Stimulated activated CD8-positive, alpha-beta memory T cell treated with anti-CD3 and anti-CD28 coated beads, Interleukin-4, amount 100 ng/mL, for 24 hours (primary cell): ENCODE measurements at regions not wholly inside any gene's neighbourhood (a gene's known extent, or its start where the extent isn't known, plus 50 kb on each side); places are given as distances from the start of the nearest gene placed in this dataset.
"Not testable (repeated sequence)": the region's sequence is repeated elsewhere in the genome, so short reads cannot be mapped to it uniquely, and the experiment has no call there.

Experiments
- DNase-seq: peaks from one replicate; pipeline ENCODE4 v3.0.0-alpha.2; 2020; ENCODE audit warnings: low read depth

DNA sequence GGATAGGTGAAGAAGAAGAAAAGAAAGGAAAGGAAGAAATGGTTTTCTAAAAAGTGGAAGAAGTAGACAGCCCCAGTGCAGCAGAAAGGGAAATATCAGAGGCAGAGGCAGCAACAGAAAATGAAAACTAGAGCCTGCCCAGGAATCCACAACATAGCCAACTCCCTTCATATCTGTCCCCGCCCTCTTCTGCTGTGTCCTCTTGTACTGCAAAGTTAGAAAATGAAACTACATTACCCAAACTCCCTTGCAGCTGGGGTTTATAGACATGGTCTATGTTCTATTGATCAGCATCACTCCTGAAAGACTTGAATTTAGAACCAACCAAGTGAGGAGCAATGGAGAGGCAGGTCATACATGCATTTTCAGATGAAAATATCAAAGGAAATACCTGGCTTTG, 200.5 kb upstream of the PHACTR1 start:
- DNase-seq = no peak

DNA sequence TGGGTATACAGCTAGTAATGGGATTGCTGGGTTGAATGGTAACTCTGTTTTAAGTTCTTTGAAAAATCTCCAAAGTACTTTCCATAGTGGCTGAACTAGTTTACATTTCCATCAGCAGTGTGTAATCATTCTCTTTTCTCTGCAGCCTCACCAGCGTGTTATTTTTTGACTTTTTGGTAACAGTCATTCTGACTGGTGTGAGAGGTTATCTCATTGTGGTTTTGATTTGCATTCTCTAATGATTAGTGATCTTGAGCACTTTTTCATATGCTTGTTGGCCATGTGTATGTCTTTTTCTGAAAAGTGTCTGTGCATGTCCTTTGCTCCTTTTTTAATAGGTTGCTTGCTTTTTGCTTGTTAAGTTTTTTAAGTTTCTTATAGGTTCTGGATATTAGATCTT, 194.2 kb upstream of the PHACTR1 start:
- no peak for DNase-seq

DNA sequence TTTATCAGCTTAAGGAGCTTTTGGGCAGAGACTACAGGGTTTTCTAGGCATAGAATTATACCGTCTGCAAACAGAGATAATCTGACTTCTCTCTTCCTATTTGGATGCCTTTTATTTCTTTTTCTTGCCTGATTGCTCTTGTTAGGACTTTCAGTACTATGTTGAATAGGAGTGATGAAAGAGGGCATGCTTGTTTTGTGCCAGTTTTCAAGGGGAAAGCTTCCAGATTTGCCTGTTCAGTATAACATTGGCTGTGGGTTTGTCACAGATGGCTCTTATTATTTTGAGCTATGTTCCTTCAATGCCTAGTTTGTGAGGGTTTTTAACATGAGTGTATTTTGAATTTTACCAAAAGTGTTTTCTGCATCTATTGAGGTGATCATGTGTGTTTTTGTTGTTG, 192.8 kb upstream of the PHACTR1 start:
- DNase-seq = no peak

DNA sequence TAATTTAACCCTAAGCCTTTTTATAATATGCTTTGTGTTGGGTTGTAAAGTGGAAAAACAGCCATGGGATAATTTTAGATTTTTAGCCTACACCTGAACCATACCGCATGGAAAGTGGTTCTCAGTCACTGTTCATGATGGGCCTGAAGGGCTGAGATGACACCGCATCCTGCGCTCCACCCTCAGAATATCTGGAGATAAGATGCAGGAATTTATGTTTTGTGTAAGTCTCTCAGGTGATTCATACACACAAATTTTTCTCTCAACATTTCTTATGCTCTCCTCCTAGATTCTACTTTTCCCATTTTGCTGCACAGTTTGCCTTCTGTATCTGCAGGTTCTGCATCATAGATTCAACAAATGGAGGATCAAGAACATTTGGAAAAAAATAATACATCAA, 191.3 kb upstream of the PHACTR1 start:
- DNase-seq = no peak

- DNase-seq = no peak
These were observed 189.2 kb upstream of the PHACTR1 start for GRCh38 chr6:12527339-12527738.

- no peak for DNase-seq
These were observed 188.4 kb upstream of the PHACTR1 start for GRCh38 chr6:12528136-12528535.

DNA sequence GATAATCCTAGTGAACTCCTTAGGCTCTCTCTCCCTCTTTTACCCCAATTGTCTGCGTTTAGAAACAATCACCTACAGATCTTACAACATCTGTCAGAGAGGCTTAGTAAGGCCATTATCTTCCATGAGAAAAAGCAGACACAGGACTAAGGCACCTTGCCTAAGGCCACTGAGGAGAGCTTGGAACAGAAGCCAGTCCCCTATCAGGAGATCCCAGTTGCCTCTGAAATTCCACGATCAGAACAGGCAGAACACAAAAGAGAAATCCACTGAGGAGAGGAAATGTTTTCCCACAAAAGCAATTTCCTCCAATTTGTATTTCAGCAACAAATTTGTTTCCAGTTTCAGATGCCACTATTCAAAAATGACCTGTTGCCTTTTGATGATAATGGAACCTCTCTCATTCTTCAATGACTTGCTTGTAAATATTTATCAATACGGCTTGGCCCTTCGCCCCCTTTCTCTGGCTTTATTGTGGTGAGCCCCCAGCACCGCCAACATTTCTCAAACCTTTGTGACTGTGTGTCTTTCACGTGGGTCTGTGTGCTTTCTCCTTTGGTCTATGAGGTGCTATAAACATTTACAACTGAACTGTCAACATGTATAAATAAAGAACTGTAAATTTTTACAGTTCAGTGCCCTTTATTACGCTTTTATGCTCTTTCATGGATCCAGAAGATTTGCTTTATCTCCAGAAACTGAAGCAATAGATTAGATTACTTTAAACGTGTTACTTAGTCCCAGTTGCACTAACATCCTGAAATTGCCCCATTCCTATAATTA, 187.8 kb upstream of the PHACTR1 start:
- no peak for DNase-seq

DNA sequence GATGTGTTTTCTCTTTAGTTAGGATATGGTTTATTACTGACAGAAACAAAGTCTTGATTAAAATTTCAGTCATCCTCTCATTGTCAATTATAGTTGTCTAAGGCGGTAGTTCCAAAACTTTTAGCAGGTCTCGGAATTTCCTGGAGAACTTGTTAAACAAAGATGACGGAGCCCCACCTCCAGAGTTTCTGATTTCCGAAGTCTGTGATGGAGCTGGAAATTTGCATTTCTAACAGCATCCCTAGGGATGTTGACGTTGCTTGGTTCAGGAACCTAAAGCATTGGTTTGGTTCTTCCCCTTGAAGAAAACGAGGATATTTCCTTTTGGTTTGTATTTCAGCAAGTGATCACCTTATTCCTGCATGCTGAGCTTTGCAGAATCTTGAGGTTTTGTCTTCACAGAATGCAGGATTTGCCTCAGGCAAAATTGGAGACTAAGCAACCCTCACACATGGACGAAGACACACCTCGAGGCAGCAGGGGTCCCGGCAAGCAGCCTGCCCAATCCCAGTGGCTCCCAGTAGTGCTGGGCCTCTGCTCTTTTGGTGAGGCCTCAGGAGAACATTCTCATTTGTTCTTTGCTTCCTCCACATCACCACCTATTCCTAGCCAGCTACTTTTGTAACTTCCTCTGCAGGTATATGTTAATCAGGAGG, 187.1 kb upstream of the PHACTR1 start:
- no peak for DNase-seq

DNA sequence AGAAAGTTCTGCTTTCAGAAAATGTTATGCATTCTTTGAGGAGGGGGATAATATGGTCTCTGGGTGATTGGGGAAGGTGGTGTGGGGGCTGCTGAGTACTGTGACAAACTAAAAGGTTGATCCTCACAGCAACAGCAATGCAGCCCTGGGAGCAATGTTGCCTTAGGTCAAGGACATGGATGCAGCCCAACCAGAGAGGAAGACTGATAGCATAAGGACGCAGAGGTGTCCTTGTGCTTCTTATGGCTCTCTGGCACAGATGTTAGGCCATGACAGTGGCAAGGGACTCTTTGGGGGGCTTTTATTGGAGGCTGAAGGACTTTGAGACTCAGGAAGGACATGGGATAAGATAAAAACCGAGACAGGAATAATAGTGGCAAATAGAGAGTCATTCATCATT, 186.2 kb upstream of the PHACTR1 start:
- no peak for DNase-seq

DNA sequence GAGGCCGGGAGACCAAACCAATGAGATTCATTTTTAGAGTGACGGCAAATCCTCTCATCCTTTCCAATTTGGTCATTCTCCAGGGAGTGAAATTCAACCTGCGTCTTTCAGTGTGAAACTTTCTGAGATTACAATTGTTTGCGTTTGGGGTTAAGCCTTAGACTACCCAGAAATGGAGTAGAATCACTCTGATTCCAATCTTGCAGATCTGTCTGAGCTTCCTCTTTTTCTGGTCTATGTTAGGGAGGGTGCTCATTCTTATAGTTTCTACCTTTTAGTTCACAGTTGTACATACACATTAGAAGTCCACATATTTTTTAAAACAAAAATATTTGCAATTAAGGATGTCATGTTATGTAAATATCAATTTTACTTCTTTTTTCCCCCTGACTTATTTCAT, 183.0 kb upstream of the PHACTR1 start:
- DNase-seq = no peak

DNA sequence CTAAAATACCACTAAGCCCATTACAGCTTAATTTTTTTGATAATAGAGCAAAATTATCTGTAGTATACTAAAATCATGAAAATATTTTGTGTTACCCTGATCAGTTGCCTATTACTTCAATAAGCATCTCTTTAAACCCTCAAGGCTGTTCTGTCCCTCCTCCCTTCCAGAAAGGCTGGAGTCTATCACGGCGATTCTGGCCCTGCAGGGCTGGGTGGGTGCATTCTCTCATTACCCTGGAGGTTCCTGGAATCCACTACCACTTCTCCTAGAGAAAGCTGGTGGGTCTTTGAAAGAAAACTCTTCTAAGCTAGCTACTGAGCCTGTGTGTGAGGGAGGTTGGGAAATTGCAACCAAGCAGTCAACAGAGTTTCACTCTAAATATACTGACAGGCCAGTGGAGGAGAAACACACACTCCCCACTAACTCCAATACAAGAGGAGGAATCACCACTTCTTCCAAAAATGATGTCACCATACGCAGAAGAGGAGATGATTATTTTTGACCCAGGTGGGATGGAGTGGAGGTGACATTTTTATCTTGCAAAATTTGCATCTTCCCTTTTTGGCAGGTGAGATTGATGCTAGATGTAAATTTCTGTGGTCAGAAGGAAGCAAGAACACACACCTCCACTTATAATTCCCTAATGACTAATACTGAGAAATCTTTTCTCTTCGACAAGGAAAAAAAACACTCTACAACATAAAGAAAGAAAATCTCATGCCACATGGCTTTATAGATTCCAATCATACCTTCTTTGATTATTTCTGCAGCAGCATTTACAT, 182.3 kb upstream of the PHACTR1 start:
- no peak for DNase-seq

DNA sequence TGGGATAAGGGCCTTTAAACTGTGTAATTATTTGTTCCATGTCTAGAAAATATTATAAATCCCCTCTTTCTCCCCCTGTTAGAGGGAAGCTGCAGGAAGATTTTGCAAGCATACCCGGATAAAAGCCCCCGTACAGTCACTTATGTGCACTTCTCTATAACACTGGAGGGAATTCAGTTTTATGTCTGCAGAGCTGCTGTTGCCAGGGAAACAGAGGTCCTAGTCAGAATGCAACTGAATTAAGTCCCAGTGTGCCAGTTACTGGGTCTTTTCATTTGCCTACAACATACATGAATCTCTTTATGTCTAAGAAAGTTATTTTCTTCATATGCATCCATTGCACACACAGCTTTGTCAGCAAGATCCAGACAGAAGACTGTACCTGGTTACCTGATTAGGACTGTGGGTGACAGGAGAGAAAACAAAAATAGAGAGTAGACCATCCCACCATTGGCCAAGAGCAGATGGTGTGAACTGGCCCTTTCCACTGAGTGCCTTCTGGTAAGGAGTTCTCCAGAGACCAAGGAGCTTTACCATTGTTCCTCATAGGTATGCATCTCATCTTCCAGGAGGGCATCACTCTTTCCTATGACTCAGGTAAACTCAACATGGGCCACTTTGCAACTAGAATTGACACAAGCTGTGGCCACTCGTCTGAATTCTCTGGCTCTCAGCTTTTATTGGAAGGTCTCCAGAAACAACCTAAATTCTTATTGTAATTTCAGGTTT, 180.8 kb upstream of the PHACTR1 start:
- no peak for DNase-seq

- no peak for DNase-seq
These were observed 180.2 kb upstream of the PHACTR1 start for GRCh38 chr6:12536416-12536815.

- no peak for DNase-seq
These were observed 179.2 kb upstream of the PHACTR1 start for GRCh38 chr6:12537389-12537788.

DNA sequence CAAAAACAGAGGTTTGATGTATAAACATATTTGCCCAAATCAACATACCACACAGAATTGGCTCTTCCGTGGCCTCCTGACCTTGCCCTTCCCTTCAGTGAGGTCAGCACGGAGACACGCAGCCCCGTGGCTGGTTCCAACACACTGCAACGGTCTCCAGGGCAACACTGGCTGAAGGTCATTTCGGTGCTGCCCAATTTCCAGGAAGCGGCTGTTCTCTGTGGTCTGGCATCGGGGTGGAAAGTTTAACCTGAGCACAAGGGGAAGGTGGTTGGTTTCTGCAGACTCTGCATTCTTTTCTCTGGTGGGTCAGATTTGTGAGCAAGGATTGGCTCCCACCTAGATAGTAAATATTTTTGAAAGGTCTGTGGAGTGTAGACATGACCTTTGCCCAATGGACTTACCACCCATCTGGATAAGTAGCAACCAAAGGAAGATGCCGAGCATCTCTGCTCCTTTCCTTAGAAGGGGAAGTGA, 177.6 kb upstream of the PHACTR1 start:
- DNase-seq = no peak

- DNase-seq = not testable (repeated sequence)
These were observed 174.1 kb upstream of the PHACTR1 start for GRCh38 chr6:12542319-12543115.

DNA sequence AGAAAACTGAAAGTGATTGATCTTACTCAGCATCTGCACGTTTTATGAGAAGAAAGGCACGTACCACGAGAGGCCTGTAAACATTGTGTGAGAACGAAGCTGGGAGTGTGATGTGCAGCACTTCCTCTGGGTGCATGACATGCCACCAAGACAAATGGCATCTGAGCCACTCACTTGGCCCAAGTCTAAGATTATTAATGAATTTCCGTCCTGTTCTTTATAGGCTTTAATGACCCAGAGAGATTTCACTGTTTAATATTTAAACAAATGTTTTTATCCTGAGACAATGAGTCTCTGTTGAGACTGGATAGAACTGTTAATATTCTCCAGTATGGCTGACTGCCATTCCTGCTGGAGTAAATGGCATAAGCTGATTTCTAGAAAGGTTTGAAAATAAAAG, 172.6 kb upstream of the PHACTR1 start:
- DNase-seq = no peak

DNA sequence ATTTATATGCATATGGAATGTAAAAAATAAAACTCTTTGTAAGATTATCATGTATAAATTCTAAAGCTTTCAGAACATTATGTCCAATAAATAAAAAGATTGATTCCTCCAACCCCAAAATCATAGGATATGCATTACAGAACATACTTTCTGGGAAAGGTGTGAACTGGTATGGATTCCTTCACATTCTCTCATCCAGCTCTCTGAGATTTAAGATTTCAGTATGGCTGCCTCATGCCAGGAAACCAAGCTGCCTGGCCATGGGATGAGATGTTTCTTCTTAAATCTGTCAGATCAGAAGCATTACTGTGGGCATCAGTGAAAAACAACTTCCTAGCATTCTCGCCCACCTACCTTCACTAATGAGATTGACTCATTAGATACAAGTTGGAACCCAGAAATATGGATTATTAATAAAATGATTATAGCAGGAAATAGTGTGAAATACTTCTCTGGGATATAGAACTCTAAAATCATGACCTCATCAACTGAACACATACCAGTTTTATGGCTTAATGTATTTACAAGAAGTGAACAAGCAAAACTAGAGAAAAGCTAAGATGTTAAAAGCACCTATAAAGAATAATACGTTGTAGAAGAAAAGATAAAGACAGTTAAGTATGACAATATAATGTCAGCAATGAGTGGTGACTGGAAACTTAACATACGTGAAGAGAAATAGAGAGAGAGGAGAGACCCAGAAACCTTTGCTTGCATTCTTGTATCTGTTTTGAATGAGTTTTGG, 171.6 kb upstream of the PHACTR1 start:
- DNase-seq = no peak

- DNase-seq = no peak
These were observed 170.8 kb upstream of the PHACTR1 start for GRCh38 chr6:12545619-12546409.
